Mesenchymal stem cell (in vitro differentiated cells and primary cell): ENCODE measurements at regions not wholly inside any gene's neighbourhood (a gene's known extent, or its start where the extent isn't known, plus 50 kb on each side); places are given as distances from the start of the nearest gene placed in this dataset.

Experiments
- DNase-seq: peaks from one replicate; pipeline ENCODE4 v3.0.0-alpha.2; 2013
- H2AFZ ChIP-seq: one replicate; pipeline ENCODE4 v1.6.1; 2013; ENCODE audit warnings: low read depth, mild to moderate bottlenecking, control low read depth, inconsistent platforms, low read length, moderate library complexity
- H2AK5ac ChIP-seq: 2 replicates; pipeline ENCODE4 v1.6.1; 2013; ENCODE audit warnings: low read length, moderate library complexity, mild to moderate bottlenecking, inconsistent platforms; ENCODE audit not compliant: severe bottlenecking
- H2BK120ac ChIP-seq: one replicate; pipeline ENCODE4 v1.6.1; 2013; ENCODE audit warnings: low read depth, mild to moderate bottlenecking, inconsistent platforms, low read length, moderate library complexity
- H2BK12ac ChIP-seq, 2 experiments: one replicate each; pipeline ENCODE4 v1.6.1; 2013; ENCODE audit warnings: inconsistent platforms in 2 of 2, low read length in 2 of 2, mild to moderate bottlenecking in 2 of 2, moderate library complexity in 2 of 2, control low read depth in 1 of 2
- H2BK15ac ChIP-seq: one replicate; pipeline ENCODE4 v1.6.1; 2013; ENCODE audit warnings: mild to moderate bottlenecking, low read depth, inconsistent platforms; ENCODE audit not compliant: poor library complexity, severe bottlenecking
- H2BK5ac ChIP-seq: 2 replicates; pipeline ENCODE4 v1.6.1; 2013; ENCODE audit warnings: low read depth, mild to moderate bottlenecking, low read length, control low read depth, inconsistent platforms; ENCODE audit not compliant: poor library complexity, severe bottlenecking
- H3K14ac ChIP-seq, 2 experiments: one replicate each; pipeline ENCODE4 v1.6.1; 2013; ENCODE audit warnings: inconsistent platforms in 2 of 2, low read length in 2 of 2, control low read depth in 1 of 2, mild to moderate bottlenecking in 1 of 2, moderate library complexity in 1 of 2
- H3K18ac ChIP-seq, 2 experiments: one replicate each; pipeline ENCODE4 v1.6.1; 2013; ENCODE audit warnings: inconsistent platforms in 2 of 2, low read length in 2 of 2, control low read depth in 1 of 2, low read depth in 1 of 2, mild to moderate bottlenecking in 1 of 2
- H3K23ac ChIP-seq, 2 experiments: one replicate each; pipeline ENCODE4 v1.6.1; 2013; ENCODE audit warnings: inconsistent platforms in 2 of 2, low read length in 2 of 2, mild to moderate bottlenecking in 2 of 2, moderate library complexity in 2 of 2, control low read depth in 1 of 2
- H3K27ac ChIP-seq: 2 replicates; pipeline ENCODE4 v1.5.1; 2013; ENCODE audit warnings: mild to moderate bottlenecking, moderate library complexity, low read length, control low read depth, inconsistent platforms; ENCODE audit not compliant: poor library complexity, severe bottlenecking
- H3K27me3 ChIP-seq, 2 experiments: 2 replicates each; pipeline versions ENCODE4 v1.6.1 to v1.7.0; 2013; ENCODE audit warnings: low read length in 2 of 2, mild to moderate bottlenecking in 2 of 2, moderate library complexity in 2 of 2, control low read depth in 1 of 2, inconsistent platforms in 1 of 2; ENCODE audit not compliant: control insufficient read depth in 1 of 2, insufficient read depth in 1 of 2
- H3K36me3 ChIP-seq, 2 experiments: 2 replicates each; pipeline versions ENCODE4 v1.6.1 to v1.7.0; 2013; ENCODE audit warnings: low read length in 2 of 2, control low read depth in 1 of 2, inconsistent platforms in 1 of 2, low read depth in 1 of 2, mild to moderate bottlenecking in 1 of 2; ENCODE audit not compliant: insufficient read depth in 2 of 2, control insufficient read depth in 1 of 2
- H3K4ac ChIP-seq, 2 experiments: one replicate each; pipeline ENCODE4 v1.6.1; 2013; ENCODE audit warnings: inconsistent platforms in 2 of 2, low read length in 2 of 2, mild to moderate bottlenecking in 2 of 2, moderate library complexity in 2 of 2, control low read depth in 1 of 2, low read depth in 1 of 2
- H3K4me1 ChIP-seq: 2 replicates; pipeline ENCODE4 v1.6.1; 2013; ENCODE audit warnings: low read depth, low read length, control low read depth; ENCODE audit not compliant: control insufficient read depth, insufficient read depth
- H3K4me2 ChIP-seq: 2 replicates; pipeline ENCODE4 v1.6.1; 2013; ENCODE audit warnings: low read length, mild to moderate bottlenecking, inconsistent platforms; ENCODE audit not compliant: poor library complexity, severe bottlenecking
- H3K4me3 ChIP-seq, 2 experiments: 2 replicates each; pipeline versions ENCODE4 v1.5.1 to v1.7.0; 2013; ENCODE audit warnings: low read length in 2 of 2, mild to moderate bottlenecking in 2 of 2, control low read depth in 1 of 2, low read depth in 1 of 2; ENCODE audit not compliant: insufficient read depth in 1 of 2
- H3K79me1 ChIP-seq: replicated peaks from 2 replicates; pipeline ENCODE4 v1.6.1; 2013; ENCODE audit warnings: mild to moderate bottlenecking, control low read depth, low read length, inconsistent platforms; ENCODE audit not compliant: poor library complexity, severe bottlenecking
- H3K9ac ChIP-seq: 2 replicates; pipeline ENCODE4 v1.7.0; 2013; ENCODE audit warnings: mild to moderate bottlenecking, low read length, moderate library complexity
- H3K9me3 ChIP-seq: 2 replicates; pipeline ENCODE4 v1.7.0; 2013; ENCODE audit warnings: mild to moderate bottlenecking, low read length; ENCODE audit not compliant: control insufficient read depth
- H4K8ac ChIP-seq: one replicate; pipeline ENCODE4 v1.6.1; 2013; ENCODE audit warnings: inconsistent platforms, mild to moderate bottlenecking, low read length, moderate library complexity
- H4K91ac ChIP-seq: one replicate; pipeline ENCODE4 v1.6.1; 2013; ENCODE audit warnings: mild to moderate bottlenecking, low read length, inconsistent platforms
- WGBS: methylation state at CpG from one replicate; pipeline ENCODE4 v1.1.7; 2013; ENCODE audit warnings: mixed read lengths; 5-methylcytosine and 5-hydroxymethylcytosine counted together

GRCh38 chr14:55819610-55820304 is 239.8 kb downstream of the KTN1 start:
- Histone ChIP-seq H3K79me1 (no peaks in the 10 kb centered on the region), H2AK5ac (no peak overlapping the region), H3K27me3 (peaks cover 0 to 4% of the 10 kb centered on the region in 2 experiments), H2BK15ac (no peak overlapping the region), H3K36me3 (no peaks in the 10 kb centered on the region), H3K4me1 (peaks cover 2% of the 10 kb centered on the region), H2BK5ac (no peak overlapping the region), H2AFZ (no peak overlapping the region), H3K18ac (no peak overlapping the region), H2BK120ac (no peak overlapping the region), H4K91ac (no peak overlapping the region), H3K4me2 (no peak overlapping the region), H4K8ac (no peak overlapping the region), H3K9ac (no peak overlapping the region), H3K9me3 (peaks cover 16% of the 10 kb centered on the region), H2BK12ac (no peak overlapping the region), H3K23ac (no peak overlapping the region), H3K27ac (no peak overlapping the region), H3K4me3 (no peak overlapping the region), H3K14ac (no peak overlapping the region), H3K4ac (no peak overlapping the region)
- WGBS: 86% methylated on average over 3 of the region's 8 CpGs
- peak; percentile 30 for DNase-seq

- no peak overlapping the region for H2BK5ac ChIP-seq
- H2AFZ ChIP-seq: no peak overlapping the region
- peaks cover 6% of the 10 kb centered on the region for H3K9me3 ChIP-seq
- H2AK5ac ChIP-seq: no peak overlapping the region
- H2BK120ac ChIP-seq: no peak overlapping the region
- no peak overlapping the region for H3K9ac ChIP-seq
- peaks cover 1% of the 10 kb centered on the region for H3K4me1 ChIP-seq
- no peak overlapping the region for H4K91ac ChIP-seq
- H2BK12ac ChIP-seq: no peak overlapping the region
- H3K18ac ChIP-seq: no peak overlapping the region
- H3K4me2 ChIP-seq: no peak overlapping the region
- H3K36me3 ChIP-seq: no peaks in the 10 kb centered on the region
- H3K14ac ChIP-seq: no peak overlapping the region
- H3K4me3 ChIP-seq: no peak overlapping the region
- no peak overlapping the region for H3K27ac ChIP-seq
- peaks cover 0 to 4% of the 10 kb centered on the region in 2 experiments for H3K27me3 ChIP-seq
- no peaks in the 10 kb centered on the region for H3K79me1 ChIP-seq
- 67% methylated on average over 2 of the region's 2 CpGs for WGBS
- H4K8ac ChIP-seq: no peak overlapping the region
- no peak for DNase-seq
- H3K4ac ChIP-seq: no peak overlapping the region
- no peak overlapping the region for H3K23ac ChIP-seq
- H2BK15ac ChIP-seq: no peak overlapping the region
These were observed 242.9 kb downstream of the KTN1 start for GRCh38 chr14:55822906-55823305.

GRCh38 chr14:55832122-55832911 is 252.3 kb downstream of the KTN1 start:
- 45% methylated on average over 2 of the region's 3 CpGs for WGBS
- no peaks in the 10 kb centered on the region for H3K9me3 ChIP-seq
- H3K27me3 ChIP-seq: peaks cover 0 to 14% of the 10 kb centered on the region in 2 experiments
- no peak overlapping the region for H3K9ac ChIP-seq
- H3K4me2 ChIP-seq: peak overlapping the region; percentile 58
- no peak overlapping the region for H2AFZ ChIP-seq
- no peak for DNase-seq
- no peak overlapping the region for H3K23ac ChIP-seq
- H2AK5ac ChIP-seq: peak overlapping the region; percentile 98
- H3K36me3 ChIP-seq: no peaks in the 10 kb centered on the region
- peak overlapping the region in 1 of 2 experiments; percentile 30 for H3K18ac ChIP-seq
- H3K14ac ChIP-seq: no peak overlapping the region
- no peak overlapping the region for H2BK120ac ChIP-seq
- no peak overlapping the region for H2BK15ac ChIP-seq
- H3K27ac ChIP-seq: peak overlapping the region; percentile 97
- no peak overlapping the region for H3K4ac ChIP-seq
- H3K4me1 ChIP-seq: peaks cover 2% of the 10 kb centered on the region
- peak overlapping the region; percentile 89 for H2BK5ac ChIP-seq
- H4K8ac ChIP-seq: peak overlapping the region; percentile 51
- no peak overlapping the region for H3K4me3 ChIP-seq
- no peaks in the 10 kb centered on the region for H3K79me1 ChIP-seq
- no peak overlapping the region for H4K91ac ChIP-seq
- no peak overlapping the region for H2BK12ac ChIP-seq

- Histone ChIP-seq H3K14ac (no peak overlapping the region), H3K18ac (no peak overlapping the region)
- DNase-seq: no peak
These were observed 253.0 kb downstream of the KTN1 start for GRCh38 chr14:55832974-55833373.

More at GRCh38 chr14:55832974-55833373, 253.0 kb downstream of the KTN1 start:
- Histone ChIP-seq H3K4me2 (no peak overlapping the region), H3K4ac (no peak overlapping the region), H4K8ac (no peak overlapping the region), H4K91ac (no peak overlapping the region), H2AK5ac (no peak overlapping the region), H3K4me3 (no peak overlapping the region), H3K9me3 (no peaks in the 10 kb centered on the region), H3K23ac (no peak overlapping the region), H2BK12ac (no peak overlapping the region), H3K79me1 (no peaks in the 10 kb centered on the region), H2BK120ac (no peak overlapping the region), H3K36me3 (no peaks in the 10 kb centered on the region), H3K4me1 (peaks cover 2% of the 10 kb centered on the region), H2BK15ac (no peak overlapping the region), H3K27ac (peak overlapping the region; percentile 52), H3K27me3 (peaks cover 0 to 17% of the 10 kb centered on the region in 2 experiments), H3K9ac (no peak overlapping the region), H2BK5ac (no peak overlapping the region), H2AFZ (no peak overlapping the region)
- no CpG with 5 or more reads among the region's 1 CpG for WGBS
